OCI-LY3 (cell line): ENCODE measurements at regions not wholly inside any gene's neighbourhood (a gene's known extent, or its start where the extent isn't known, plus 50 kb on each side); places are given as distances from the start of the nearest gene placed in this dataset.
"Not testable (repeated sequence)": the region's sequence is repeated elsewhere in the genome, so short reads cannot be mapped to it uniquely, and the experiment has no call there.

ENCODE experiments used
- H2AFZ ChIP-seq: fragments of 200-600, 300-600 bp; shearing (Covaris generic); 2 replicates; pipeline ENCODE4 v1.6.0; 2014; ENCODE audit warnings: antibody characterized with exemption, low read depth, low read length
- H3K27ac ChIP-seq: fragments of 200-600, 300-600 bp; sonication (generic); 2 replicates; pipeline ENCODE4 v1.5.1; 2014; ENCODE audit warnings: mild to moderate bottlenecking, low read length, moderate library complexity, mixed read lengths
- H3K27me3 ChIP-seq: fragments of 200-600, 300-600 bp; sonication (generic); 2 replicates; pipeline ENCODE4 v1.6.1; 2014; ENCODE audit warnings: low read depth, low read length, mixed read lengths
- H3K36me3 ChIP-seq: fragments of 200-600, 300-600 bp; sonication (generic); replicated peaks from 2 replicates; pipeline ENCODE3; 2014; ENCODE audit warnings: low read depth, low read length, mixed read lengths
- H3K4me1 ChIP-seq: fragments of 300-600, 200-600 bp; sonication (generic); 2 replicates; pipeline ENCODE4 v1.6.1; 2014; ENCODE audit warnings: low read length, mixed read lengths
- H3K4me2 ChIP-seq: fragments of 200-600, 300-600 bp; sonication (generic); 2 replicates; pipeline ENCODE4 v1.6.1; 2014; ENCODE audit warnings: low read length, mixed read lengths
- H3K4me3 ChIP-seq: fragments of 300-600, 200-600 bp; sonication (generic); 2 replicates; pipeline ENCODE4 v1.5.1; 2014; ENCODE audit warnings: antibody characterized with exemption, mild to moderate bottlenecking, low read length, moderate library complexity
- H3K79me2 ChIP-seq: fragments of 300-600, 200-600 bp; shearing (Covaris generic); 2 replicates; pipeline ENCODE4 v1.6.1; 2014; ENCODE audit warnings: mild to moderate bottlenecking, low read length, mixed read lengths
- H3K9ac ChIP-seq: fragments of 300-600, 200-600 bp; shearing (Covaris generic); 2 replicates; pipeline ENCODE4 v1.6.0; 2014; ENCODE audit warnings: mild to moderate bottlenecking, low read length, moderate library complexity
- H3K9me3 ChIP-seq: fragments of 200-600, 300-600 bp; shearing (Covaris generic); 2 replicates; pipeline ENCODE4 v1.6.1; 2014; ENCODE audit warnings: low read length, mixed read lengths; ENCODE audit not compliant: insufficient read depth
- H4K20me1 ChIP-seq: fragments of 200-600, 300-600 bp; sonication (generic); 2 replicates; pipeline ENCODE4 v1.6.1; 2016; ENCODE audit warnings: low read length, mixed read lengths; ENCODE audit not compliant: insufficient read depth
- CTCF ChIP-seq: fragments of 200-600, 300-600 bp; sonication (generic); IDR thresholded peaks from 2 replicates; pipeline ENCODE4 v1.5.1; 2014; ENCODE audit warnings: antibody characterized with exemption, low read length, low read depth
- EZH2phosphoT487 ChIP-seq: fragments of 200-600 bp; shearing (Covaris generic); IDR thresholded peaks from 2 replicates; pipeline ENCODE4 v1.6.1; 2018; ENCODE audit warnings: antibody characterized with exemption, mixed run types, low read depth

- no peak overlapping the region for H3K4me2 ChIP-seq
- H3K9me3 ChIP-seq = no peaks in the 10 kb centered on the region
- no peak overlapping the region for H3K27ac ChIP-seq
- H2AFZ ChIP-seq = no peak overlapping the region
- H3K4me3 ChIP-seq = no peak overlapping the region
- no peaks in the 10 kb centered on the region for H4K20me1 ChIP-seq
- H3K27me3 ChIP-seq = no peaks in the 10 kb centered on the region
- no peaks in the 10 kb centered on the region for H3K36me3 ChIP-seq
- no peak overlapping the region for H3K9ac ChIP-seq
- no peaks in the 10 kb centered on the region for H3K79me2 ChIP-seq
- TF ChIP-seq EZH2phosphoT487 (no peak), CTCF (no peak)
- H3K4me1 ChIP-seq = no peaks in the 10 kb centered on the region
These were observed 837.7 kb downstream of the FSCB start for GRCh38 chr14:43669355-43669754.

GRCh38 chr14:43665570-43666267 lies 841.4 kb downstream of the FSCB start:
- H3K9ac ChIP-seq = no peak overlapping the region
- H2AFZ ChIP-seq = no peak overlapping the region
- no peak overlapping the region for H3K27ac ChIP-seq
- no peak overlapping the region for H3K4me2 ChIP-seq
- TF ChIP-seq EZH2phosphoT487 = no peak
- TF ChIP-seq CTCF = no peak
- no peaks in the 10 kb centered on the region for H3K9me3 ChIP-seq
- no peaks in the 10 kb centered on the region for H4K20me1 ChIP-seq
- H3K79me2 ChIP-seq = no peaks in the 10 kb centered on the region
- no peaks in the 10 kb centered on the region for H3K27me3 ChIP-seq
- H3K4me1 ChIP-seq = no peaks in the 10 kb centered on the region
- no peaks in the 10 kb centered on the region for H3K36me3 ChIP-seq
- no peak overlapping the region for H3K4me3 ChIP-seq

GRCh38 chr14:43655194-43655593 lies 851.9 kb downstream of the FSCB start:
- not testable (repeated sequence) for H3K36me3 ChIP-seq, H3K79me2 ChIP-seq, H3K27ac ChIP-seq, H2AFZ ChIP-seq, H3K9ac ChIP-seq, H3K9me3 ChIP-seq, H3K4me3 ChIP-seq, H3K27me3 ChIP-seq, H3K4me1 ChIP-seq, H3K4me2 ChIP-seq, H4K20me1 ChIP-seq

- Histone ChIP-seq H2AFZ (no peak overlapping the region), H3K27ac (no peak overlapping the region)
These were observed 855.2 kb downstream of the FSCB start for GRCh38 chr14:43651896-43652295.

More at GRCh38 chr14:43651896-43652295, 855.2 kb downstream of the FSCB start:
- no peaks in the 10 kb centered on the region for H3K27me3 ChIP-seq
- no peak overlapping the region for H3K4me3 ChIP-seq
- H3K4me2 ChIP-seq = no peak overlapping the region
- H3K9me3 ChIP-seq = no peaks in the 10 kb centered on the region
- no peak overlapping the region for H3K9ac ChIP-seq
- TF ChIP-seq CTCF (no peak), EZH2phosphoT487 (no peak)
- no peaks in the 10 kb centered on the region for H4K20me1 ChIP-seq
- no peaks in the 10 kb centered on the region for H3K36me3 ChIP-seq
- no peaks in the 10 kb centered on the region for H3K79me2 ChIP-seq
- no peaks in the 10 kb centered on the region for H3K4me1 ChIP-seq
